ENCODE measurements at regions not wholly inside any gene's neighbourhood (a gene's known extent, or its start where the extent isn't known, plus 50 kb on each side); places are given as distances from the start of the nearest gene placed in this dataset.

GRCh38 chr2:133682906-133683305 lies 114.6 kb upstream of the NCKAP5 start:
- Histone ChIP-seq H4K20me1 (ENCODE audit: insufficient read depth) (no peaks in the 10 kb centered on the region), H3K27me3 (ENCODE audit: insufficient read depth) (no peaks in the 10 kb centered on the region), H3K9me3 (no peaks in the 10 kb centered on the region), H2AFZ (ENCODE audit: low read depth) (no peak overlapping the region), H3K4me2 (no peak overlapping the region), H3K79me2 (ENCODE audit: insufficient read depth) (no peaks in the 10 kb centered on the region), H3K9ac (no peak overlapping the region), H3K9me2 (no peaks in the 10 kb centered on the region), H3F3A (replicated peaks; ENCODE audit: insufficient read depth) (no peaks in the 10 kb centered on the region), H3K4me1 (ENCODE audit: control insufficient read depth in 1 of 2, insufficient read depth in 2 of 2, low read depth in 1 of 2, low read length in 1 of 2) (no peaks in the 10 kb centered on the region; a peak in 1 of 4 replicates), H3K27ac (ENCODE audit: low read depth in 2 of 2, low read length in 1 of 2) (no peak overlapping the region), H3K4me3 (ENCODE audit: low read depth in 2 of 2, low read length in 1 of 2) (no peak overlapping the region), H3K36me3 (replicated peaks in 1 of 2; ENCODE audit: control insufficient read depth in 1 of 2, insufficient read depth in 2 of 2, low read length in 1 of 2) (no peaks in the 10 kb centered on the region)
- DNase-seq = no peak
- 41% methylated on average over 3 of the region's 3 CpGs for WGBS (ENCODE audit: low lambda C conversion rate)
- CTCF ChIA-PET = no interaction called here
- POLR2A ChIA-PET = no interaction called here
- TF ChIP-seq FOXM1 (IDR thresholded peaks at IDR 0.05; ENCODE audit: low read depth) (no peak), EZH2phosphoT487 (IDR thresholded peaks at IDR 0.05; ENCODE audit: borderline replicate concordance, low read depth) (no peak), TAF1 (IDR thresholded peaks at IDR 0.05; ENCODE audit: borderline replicate concordance, low read depth, low read length) (no peak)

- no peak overlapping the region for H3K27ac ChIP-seq (ENCODE audit: low read depth in 2 of 2, low read length in 1 of 2)
- CTCF ChIA-PET = interaction anchor here (1.3 to 1.9 kb wide), 3 partner anchors 16 to 94 kb away, joined by 3 to 7 read pairs (median 3); no protein-coding TSS in a partner anchor
- 79% methylated on average over 2 of the region's 2 CpGs for WGBS (ENCODE audit: low lambda C conversion rate)
- TF ChIP-seq GATA2 (CRISPR knock-in tag; IDR thresholded peaks at IDR 0.05) (no peak), NRF1 (IDR thresholded peaks at IDR 0.05; ENCODE audit: low read depth, low read length) (no peak), RCOR1 (IDR thresholded peaks at IDR 0.05; ENCODE audit: low read length) (no peak), SIN3A (IDR thresholded peaks at IDR 0.05; ENCODE audit: borderline replicate concordance, low read depth, low read length) (no peak), FOSL2 (IDR thresholded peaks at IDR 0.05; ENCODE audit: borderline replicate concordance, low read depth) (no peak), RXRA (IDR thresholded peaks at IDR 0.05; ENCODE audit: borderline replicate concordance, low read depth) (no peak), REST (IDR thresholded peaks at IDR 0.05; ENCODE audit: low read depth, low read length) (no peak), PBX3 (IDR thresholded peaks at IDR 0.05) (no peak), RAD21 (IDR thresholded peaks at IDR 0.05; ENCODE audit: low read length) (no peak), GABPA (IDR thresholded peaks at IDR 0.05; ENCODE audit: low read depth) (no peak), MEF2A (IDR thresholded peaks at IDR 0.05; ENCODE audit: borderline replicate concordance, low read depth) (no peak), ZBTB33 (IDR thresholded peaks at IDR 0.05; ENCODE audit: borderline replicate concordance, low read depth) (no peak), MAX (IDR thresholded peaks at IDR 0.05; ENCODE audit: low read depth) (no peak), IRF3 (IDR thresholded peaks at IDR 0.05; ENCODE audit: low read depth, low read length) (no peak), FOXM1 (IDR thresholded peaks at IDR 0.05; ENCODE audit: low read depth) (no peak), RFX5 (IDR thresholded peaks at IDR 0.05; ENCODE audit: low read length) (no peak)
- no peaks in the 10 kb centered on the region for H3K9me3 ChIP-seq
- no peaks in the 10 kb centered on the region for H3K36me3 ChIP-seq (replicated peaks in 1 of 2; ENCODE audit: control insufficient read depth in 1 of 2, insufficient read depth in 2 of 2, low read length in 1 of 2)
- no peaks in the 10 kb centered on the region for H3F3A ChIP-seq (replicated peaks; ENCODE audit: insufficient read depth)
- H3K27me3 ChIP-seq (ENCODE audit: insufficient read depth) = no peaks in the 10 kb centered on the region
- H3K4me1 ChIP-seq (ENCODE audit: control insufficient read depth in 1 of 2, insufficient read depth in 2 of 2, low read depth in 1 of 2, low read length in 1 of 2) = no peaks in the 10 kb centered on the region
- DNase-seq = no peak
- H4K20me1 ChIP-seq (ENCODE audit: insufficient read depth) = no peaks in the 10 kb centered on the region
- H3K79me2 ChIP-seq (ENCODE audit: insufficient read depth) = no peaks in the 10 kb centered on the region
- H3K9ac ChIP-seq = no peak overlapping the region
- no peaks in the 10 kb centered on the region for H3K9me2 ChIP-seq
- no peak overlapping the region for H2AFZ ChIP-seq (ENCODE audit: low read depth)
- POLR2A ChIA-PET = no interaction called here
- H3K4me3 ChIP-seq (ENCODE audit: low read depth in 2 of 2, low read length in 1 of 2) = no peak overlapping the region
- H3K4me2 ChIP-seq = no peak overlapping the region
Measured at GRCh38 chr2:133685636-133686215, 117.5 kb upstream of the NCKAP5 start.
